Astrocyte of the cerebellum (primary cell): ENCODE measurements at regions not wholly inside any gene's neighbourhood (a gene's known extent, or its start where the extent isn't known, plus 50 kb on each side); places are given as distances from the start of the nearest gene placed in this dataset.

ENCODE experiments used
- DNase-seq: peaks from one replicate; pipeline ENCODE4 v3.0.0-alpha.2; 2011; ENCODE audit warnings: low read depth
- H3K4me3 ChIP-seq: 2 replicates; pipeline ENCODE4 v1.5.1; 2011; ENCODE audit warnings: mild to moderate bottlenecking, low read depth, low read length, moderate library complexity
- in situ Hi-C: cut with HindIII; loops from 2 replicates; pipeline ENCODE4 v1.10.0; 2017; ENCODE audit warnings: low sequenced_read_pairs
- TF ChIP-seq, protein P1 (sequence below): IDR thresholded peaks from 2 replicates; pipeline ENCODE4 v1.5.1; 2012; ENCODE audit warnings: low read length, low read depth, moderate library complexity, mild to moderate bottlenecking; ENCODE audit errors: missing control alignments

DNA sequence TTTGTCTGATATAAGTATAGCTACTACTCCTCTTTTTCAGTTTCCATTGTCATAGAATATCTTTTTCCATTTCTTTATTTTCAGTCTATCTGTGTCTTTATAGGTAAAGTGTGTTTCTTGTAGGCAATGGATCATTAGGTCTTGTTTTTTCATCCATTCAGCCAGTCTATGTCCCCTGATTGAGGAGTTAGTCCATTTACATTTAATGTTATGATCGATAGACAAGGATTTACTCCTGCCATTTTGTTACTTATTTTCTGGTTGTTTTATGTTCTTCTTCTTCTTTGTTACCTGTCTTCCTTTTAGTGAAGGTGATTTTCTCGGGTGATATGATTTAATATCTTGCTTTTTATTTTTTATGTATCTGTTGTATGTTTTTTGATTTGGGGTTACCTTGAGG is 169.0 kb downstream of the BARX1 start:
- in situ Hi-C loops: no loop called here
- no peak for DNase-seq
- TF ChIP-seq, protein P1, sequence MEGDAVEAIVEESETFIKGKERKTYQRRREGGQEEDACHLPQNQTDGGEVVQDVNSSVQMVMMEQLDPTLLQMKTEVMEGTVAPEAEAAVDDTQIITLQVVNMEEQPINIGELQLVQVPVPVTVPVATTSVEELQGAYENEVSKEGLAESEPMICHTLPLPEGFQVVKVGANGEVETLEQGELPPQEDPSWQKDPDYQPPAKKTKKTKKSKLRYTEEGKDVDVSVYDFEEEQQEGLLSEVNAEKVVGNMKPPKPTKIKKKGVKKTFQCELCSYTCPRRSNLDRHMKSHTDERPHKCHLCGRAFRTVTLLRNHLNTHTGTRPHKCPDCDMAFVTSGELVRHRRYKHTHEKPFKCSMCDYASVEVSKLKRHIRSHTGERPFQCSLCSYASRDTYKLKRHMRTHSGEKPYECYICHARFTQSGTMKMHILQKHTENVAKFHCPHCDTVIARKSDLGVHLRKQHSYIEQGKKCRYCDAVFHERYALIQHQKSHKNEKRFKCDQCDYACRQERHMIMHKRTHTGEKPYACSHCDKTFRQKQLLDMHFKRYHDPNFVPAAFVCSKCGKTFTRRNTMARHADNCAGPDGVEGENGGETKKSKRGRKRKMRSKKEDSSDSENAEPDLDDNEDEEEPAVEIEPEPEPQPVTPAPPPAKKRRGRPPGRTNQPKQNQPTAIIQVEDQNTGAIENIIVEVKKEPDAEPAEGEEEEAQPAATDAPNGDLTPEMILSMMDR: no peak
- no peak overlapping the region for H3K4me3 ChIP-seq

DNA sequence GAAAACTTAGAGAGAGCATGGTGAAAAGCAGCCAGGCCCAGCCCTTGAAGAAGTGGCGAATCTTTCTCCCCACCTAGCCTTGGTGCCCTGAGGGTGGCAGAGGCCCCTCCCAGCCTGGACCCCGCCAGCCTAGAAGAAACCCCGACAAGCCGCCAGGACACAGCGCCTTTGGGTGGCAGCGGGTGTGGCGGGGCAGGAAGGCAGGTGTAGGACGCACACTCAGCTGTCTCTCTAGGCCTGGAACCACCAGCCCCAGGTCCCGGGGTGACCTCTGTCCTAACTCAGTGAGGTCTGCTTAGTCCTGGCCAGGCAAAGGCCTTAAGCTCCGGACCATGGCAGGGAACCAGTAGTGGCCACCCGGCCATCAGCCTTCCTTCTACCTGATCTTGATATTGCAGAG is 178.3 kb downstream of the BARX1 start:
- TF ChIP-seq, protein P1: no peak
- in situ Hi-C loops: no loop called here
- H3K4me3 ChIP-seq: no peak overlapping the region
- no peak for DNase-seq

DNA sequence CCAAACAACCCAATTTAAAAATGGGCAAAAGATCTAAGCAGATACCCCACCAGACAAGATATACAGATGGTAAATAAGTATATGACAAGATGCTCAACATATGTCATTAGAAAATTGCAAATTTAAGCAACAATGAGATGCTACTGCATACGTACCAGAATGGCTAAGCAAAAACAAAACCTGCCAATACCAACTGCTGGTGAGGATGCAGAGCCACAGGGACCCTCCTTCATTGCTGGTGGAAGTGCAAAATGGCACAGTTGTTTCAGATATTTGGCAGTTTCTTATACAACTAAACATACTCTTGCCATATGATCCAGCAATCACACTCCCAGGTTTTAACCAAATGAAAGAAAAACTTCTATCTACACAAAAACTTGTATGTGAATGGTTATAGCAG is 178.9 kb downstream of the BARX1 start:
- TF ChIP-seq, protein P1: no peak
- no peak overlapping the region for H3K4me3 ChIP-seq
- in situ Hi-C loops: no loop called here
- DNase-seq: no peak

DNA sequence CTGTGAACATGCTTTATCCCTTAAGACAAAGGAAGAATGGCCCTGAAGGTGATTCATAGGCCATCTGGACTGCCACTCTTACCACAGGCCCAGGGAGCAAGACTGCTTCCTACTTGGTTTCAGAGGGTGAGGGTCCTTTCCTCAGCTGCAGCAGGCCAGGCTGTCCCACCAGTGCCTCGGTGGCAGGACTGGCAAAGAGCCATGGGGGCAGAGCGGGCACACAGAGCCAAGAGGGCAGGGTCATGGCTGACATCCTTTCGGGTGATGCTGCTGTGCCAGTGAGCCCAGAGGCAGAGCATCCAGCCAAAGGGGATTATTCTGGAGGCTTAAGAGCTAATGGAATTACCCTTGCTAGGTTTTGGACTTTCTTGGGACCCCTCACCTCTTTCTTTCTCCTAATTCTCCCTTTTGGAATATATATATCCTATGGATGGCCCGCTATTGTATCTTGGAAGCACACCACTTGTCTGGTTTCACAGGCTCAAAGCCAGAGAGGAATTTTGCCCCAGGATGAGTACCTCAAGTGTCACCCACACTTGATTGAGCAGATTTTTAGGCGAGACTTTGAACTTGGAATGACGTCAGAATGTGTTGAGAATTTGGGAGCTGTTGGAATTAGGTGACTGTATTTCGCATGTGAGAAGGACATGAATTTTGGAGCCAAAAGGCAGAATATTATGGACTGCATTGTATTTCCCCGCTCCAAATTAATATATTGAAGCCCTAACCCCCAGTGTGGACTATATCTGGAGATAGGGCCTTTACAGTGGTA is 180.6 kb downstream of the BARX1 start:
- in situ Hi-C loops: no loop called here
- TF ChIP-seq, protein P1: no peak
- DNase-seq: no peak
- no peak overlapping the region for H3K4me3 ChIP-seq

DNA sequence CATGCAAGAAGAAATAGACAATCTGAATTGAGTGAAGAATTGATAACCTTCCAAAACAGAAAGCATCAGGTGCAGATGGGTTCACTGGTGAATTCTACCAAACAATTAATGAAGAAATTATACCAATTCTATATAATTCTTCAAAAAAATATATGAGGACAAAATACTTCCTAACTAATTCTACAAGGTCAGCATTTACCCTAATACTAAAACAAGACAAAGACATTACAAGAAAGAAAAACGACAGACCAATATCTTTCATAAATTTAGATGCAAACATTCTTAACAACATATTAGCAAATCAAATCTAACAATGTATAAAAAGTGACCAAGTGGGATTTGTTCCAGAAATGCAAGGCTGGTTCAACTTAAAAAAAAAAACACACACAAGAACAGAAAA is 183.9 kb downstream of the BARX1 start:
- in situ Hi-C loops: no loop called here
- TF ChIP-seq, protein P1: no peak

DNA sequence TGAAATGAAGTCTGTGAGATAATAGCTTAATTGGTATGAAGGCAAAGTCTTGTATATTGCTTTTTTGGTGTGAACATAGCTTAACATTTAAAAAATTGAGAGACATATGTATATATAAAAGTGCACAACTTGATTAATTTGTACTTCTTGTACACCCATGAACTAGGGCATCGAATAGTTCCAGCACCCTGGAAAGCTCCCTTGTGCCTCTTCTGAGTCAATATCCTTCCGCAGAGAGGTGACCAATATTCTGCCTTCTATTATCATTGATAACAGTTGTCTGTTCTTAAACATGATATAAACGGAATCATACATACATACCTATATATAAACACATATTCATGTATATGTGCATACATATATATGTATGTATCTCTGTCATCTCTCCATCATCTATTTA is 185.4 kb downstream of the PHF2 start:
- TF ChIP-seq, protein P1: no peak
- DNase-seq: no peak
- no peak overlapping the region for H3K4me3 ChIP-seq
- in situ Hi-C loops: loop anchor here (10.0 kb wide), 1 partner anchor 113 kb away; no protein-coding TSS in a partner anchor

More for the DNA sequence above, 183.9 kb downstream of the BARX1 start:
- no peak overlapping the region for H3K4me3 ChIP-seq
- no peak for DNase-seq
